WTC11 (cell line): ENCODE measurements at regions not wholly inside any gene's neighbourhood (a gene's known extent, or its start where the extent isn't known, plus 50 kb on each side); places are given as distances from the start of the nearest gene placed in this dataset.
A peak's percentile ranks its signal among the peaks of the same experiment; 100 is the strongest.

ENCODE experiments used
- ATAC-seq: fragments of 200-7000 bp; cut with Tn5 transposase; 2 replicates; pipeline ENCODE4 v1.10.0; 2021; ENCODE audit warnings: mild to moderate bottlenecking, moderate library complexity
- CTCF ChIA-PET: fragments of 300-600 bp; sonication (Branson Sonifier 250); formaldehyde crosslinking; loops from one replicate; lab custom pipeline; 2021; ENCODE audit warnings: antibody characterized with exemption; lab: Charles Lee
- POLR2A ChIA-PET: fragments of 350-600 bp; sonication (Branson Sonifier 250); formaldehyde crosslinking; loops from one replicate; lab custom pipeline; 2021; ENCODE audit warnings: antibody characterized with exemption; lab: Charles Lee
- DNase-seq: peaks from one replicate; pipeline ENCODE4 v3.0.0; 2021; ENCODE audit warnings: low spot score
- H3K27ac Mint-ChIP-seq: 2 replicates; pipeline ENCODE4 v1.8.0; 2021; ENCODE audit warnings: mixed read lengths
- H3K27me3 Mint-ChIP-seq: 2 replicates; pipeline ENCODE4 v1.8.0; 2021; ENCODE audit warnings: low read depth, mild to moderate bottlenecking, moderate library complexity, mixed read lengths
- H3K36me3 Mint-ChIP-seq: 2 replicates; pipeline ENCODE4 v1.8.0; 2021; ENCODE audit warnings: mixed read lengths
- H3K4me1 Mint-ChIP-seq: 2 replicates; pipeline ENCODE4 v1.8.0; 2022; ENCODE audit warnings: mixed read lengths
- H3K4me3 Mint-ChIP-seq: 2 replicates; pipeline ENCODE4 v1.8.0; 2021; ENCODE audit warnings: mild to moderate bottlenecking, moderate library complexity, mixed read lengths
- H3K9me3 Mint-ChIP-seq: 2 replicates; pipeline ENCODE4 v1.8.0; 2021; ENCODE audit warnings: mixed read lengths
- CBFB ChIP-seq: sonication (generic); formaldehyde crosslinking; IDR thresholded peaks from 2 replicates; pipeline ENCODE4 v1.8.1; 2022; ENCODE audit warnings: mild to moderate bottlenecking, low read depth, missing genetic modification reagents
- E2F5 ChIP-seq: sonication (generic); formaldehyde crosslinking; IDR thresholded peaks from 2 replicates; pipeline ENCODE4 v1.8.1; 2022; ENCODE audit warnings: mild to moderate bottlenecking, moderate library complexity, missing genetic modification reagents
- ESRRA ChIP-seq: sonication (generic); formaldehyde crosslinking; IDR thresholded peaks from 2 replicates; pipeline ENCODE4 v1.8.1; 2022; ENCODE audit warnings: mild to moderate bottlenecking, missing genetic modification reagents, borderline replicate concordance
- FOXP4 ChIP-seq: sonication (generic); formaldehyde crosslinking; IDR thresholded peaks from 2 replicates; pipeline ENCODE4 v1.8.0; 2022; ENCODE audit warnings: mild to moderate bottlenecking, missing genetic modification reagents
- GABPB1 ChIP-seq: sonication (generic); formaldehyde crosslinking; IDR thresholded peaks from 2 replicates; pipeline ENCODE4 v1.8.1; 2023; ENCODE audit warnings: mild to moderate bottlenecking, missing genetic modification reagents
- HMGXB4 ChIP-seq: sonication (generic); formaldehyde crosslinking; IDR thresholded peaks from 2 replicates; pipeline ENCODE4 v1.8.1; 2023; ENCODE audit warnings: mild to moderate bottlenecking, moderate library complexity, missing genetic modification reagents
- IRF1 ChIP-seq: sonication (generic); formaldehyde crosslinking; IDR thresholded peaks from 2 replicates; pipeline ENCODE4 v1.8.0; 2023; ENCODE audit warnings: missing genetic modification reagents
- MYBL2 ChIP-seq: sonication (generic); formaldehyde crosslinking; IDR thresholded peaks from 2 replicates; pipeline ENCODE4 v1.8.1; 2023; ENCODE audit warnings: mild to moderate bottlenecking, moderate library complexity, missing genetic modification reagents
- NFE2L1 ChIP-seq: sonication (generic); formaldehyde crosslinking; IDR thresholded peaks from 2 replicates; pipeline ENCODE4 v1.8.1; 2023; ENCODE audit warnings: missing genetic modification reagents
- PREB ChIP-seq: sonication (generic); formaldehyde crosslinking; IDR thresholded peaks from 2 replicates; pipeline ENCODE4 v1.8.1; 2022; ENCODE audit warnings: mild to moderate bottlenecking, missing genetic modification reagents, moderate library complexity, borderline replicate concordance
- SP1 ChIP-seq: sonication (generic); formaldehyde crosslinking; conservative IDR thresholded peaks from 2 replicates; pipeline ENCODE4 v1.8.1; 2022; ENCODE audit warnings: missing genetic modification reagents
- TEAD1 ChIP-seq: sonication (generic); formaldehyde crosslinking; IDR thresholded peaks from 2 replicates; pipeline ENCODE4 v1.8.0; 2022; ENCODE audit warnings: mild to moderate bottlenecking, missing genetic modification reagents
- TEAD4 ChIP-seq: sonication (generic); formaldehyde crosslinking; IDR thresholded peaks from 2 replicates; pipeline ENCODE4 v1.8.0; 2022; ENCODE audit warnings: mild to moderate bottlenecking, missing genetic modification reagents
- ZMAT4 ChIP-seq: fragments of 250-450 bp; sonication (Bioruptor Pico); IDR thresholded peaks from 2 replicates; pipeline ENCODE4 v1.9.0; 2021; ENCODE audit warnings: mild to moderate bottlenecking
- ZNF138 ChIP-seq: sonication (generic); formaldehyde crosslinking; conservative IDR thresholded peaks from 2 replicates; pipeline ENCODE4 v1.8.1; 2022; ENCODE audit warnings: mild to moderate bottlenecking, moderate library complexity, missing genetic modification reagents
- ZNF219 ChIP-seq: sonication (generic); formaldehyde crosslinking; IDR thresholded peaks from 2 replicates; pipeline ENCODE4 v1.8.0; 2023; ENCODE audit warnings: missing genetic modification reagents, mild to moderate bottlenecking, borderline replicate concordance
- TF ChIP-seq, protein P1 (sequence below): sonication (generic); formaldehyde crosslinking; IDR thresholded peaks from 2 replicates; pipeline ENCODE4 v1.8.0; 2023; ENCODE audit warnings: mild to moderate bottlenecking, missing genetic modification reagents
- TF ChIP-seq, protein P2 (sequence below): sonication (generic); formaldehyde crosslinking; IDR thresholded peaks from 2 replicates; pipeline ENCODE4 v1.8.0; 2023; ENCODE audit warnings: missing genetic modification reagents, mild to moderate bottlenecking, borderline replicate concordance

DNA sequence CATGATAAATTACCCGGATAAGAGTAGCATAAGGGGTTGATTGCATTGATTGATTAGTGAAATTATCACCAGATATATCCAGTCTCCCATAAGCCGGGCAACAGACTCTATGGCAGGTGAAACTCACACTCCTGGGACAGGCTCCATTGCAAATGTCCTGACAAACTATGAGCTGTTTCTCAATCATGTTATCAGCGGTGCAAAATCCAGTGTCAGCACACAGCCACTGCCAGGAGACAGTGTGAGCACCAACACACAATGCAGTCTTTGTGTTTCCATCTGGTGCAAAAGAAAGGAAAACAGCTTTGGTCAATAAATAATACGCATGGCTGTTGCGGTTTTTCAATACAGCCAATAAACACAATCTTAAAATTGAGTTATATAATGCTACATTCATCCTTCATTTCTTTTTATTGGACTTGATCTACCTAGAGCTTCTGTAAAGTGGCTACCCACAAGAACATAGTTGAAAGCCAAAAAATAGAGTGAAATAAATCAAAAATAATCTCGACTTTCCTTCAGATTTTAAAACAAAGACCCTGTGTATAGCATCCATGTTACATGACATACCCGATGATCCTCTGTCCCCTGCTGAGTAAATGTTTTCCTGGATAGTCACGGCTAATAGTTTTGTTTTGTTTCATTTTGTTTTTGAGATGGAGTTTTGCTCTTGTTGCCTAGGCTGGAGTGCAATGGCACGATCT lies 64.3 kb upstream of the AFDN start:
- Mint-ChIP-seq H3K36me3 (no peaks in the 10 kb centered on the region), H3K4me1 (no peaks in the 10 kb centered on the region), H3K27ac (no peak overlapping the region), H3K9me3 (no peaks in the 10 kb centered on the region), H3K4me3 (no peak overlapping the region), H3K27me3 (no peaks in the 10 kb centered on the region)
- POLR2A ChIA-PET: no interaction called here
- no peak for TF ChIP-seq ZNF219 (CRISPR knock-in tag)
- TF ChIP-seq GABPB1 (CRISPR knock-in tag): peak; percentile 80
- no peak for TF ChIP-seq TEAD1 (CRISPR knock-in tag)
- TF ChIP-seq TEAD4: no peak
- no peak for TF ChIP-seq E2F5 (CRISPR knock-in tag)
- ATAC-seq (no peak), DNase-seq (no peak)
- CTCF ChIA-PET: no interaction called here

- no peaks in the 10 kb centered on the region for H3K4me1 Mint-ChIP-seq
- no peaks in the 10 kb centered on the region for H3K9me3 Mint-ChIP-seq
- H3K36me3 Mint-ChIP-seq: no peaks in the 10 kb centered on the region
- ATAC-seq: no peak
- H3K27ac Mint-ChIP-seq: no peak overlapping the region
- no peaks in the 10 kb centered on the region for H3K27me3 Mint-ChIP-seq
- no peak for DNase-seq
- TF ChIP-seq PREB (CRISPR knock-in tag) (no peak), CBFB (CRISPR knock-in tag) (no peak), ZMAT4 (CRISPR knock-in tag) (no peak), ZNF138 (CRISPR knock-in tag) (no peak), ESRRA (CRISPR knock-in tag) (no peak), FOXP4 (CRISPR knock-in tag) (no peak), SP1 (CRISPR knock-in tag) (no peak), HMGXB4 (CRISPR knock-in tag) (no peak), IRF1 (CRISPR knock-in tag) (no peak), MYBL2 (no peak), NFE2L1 (CRISPR knock-in tag) (no peak)
- TF ChIP-seq, protein P1, sequence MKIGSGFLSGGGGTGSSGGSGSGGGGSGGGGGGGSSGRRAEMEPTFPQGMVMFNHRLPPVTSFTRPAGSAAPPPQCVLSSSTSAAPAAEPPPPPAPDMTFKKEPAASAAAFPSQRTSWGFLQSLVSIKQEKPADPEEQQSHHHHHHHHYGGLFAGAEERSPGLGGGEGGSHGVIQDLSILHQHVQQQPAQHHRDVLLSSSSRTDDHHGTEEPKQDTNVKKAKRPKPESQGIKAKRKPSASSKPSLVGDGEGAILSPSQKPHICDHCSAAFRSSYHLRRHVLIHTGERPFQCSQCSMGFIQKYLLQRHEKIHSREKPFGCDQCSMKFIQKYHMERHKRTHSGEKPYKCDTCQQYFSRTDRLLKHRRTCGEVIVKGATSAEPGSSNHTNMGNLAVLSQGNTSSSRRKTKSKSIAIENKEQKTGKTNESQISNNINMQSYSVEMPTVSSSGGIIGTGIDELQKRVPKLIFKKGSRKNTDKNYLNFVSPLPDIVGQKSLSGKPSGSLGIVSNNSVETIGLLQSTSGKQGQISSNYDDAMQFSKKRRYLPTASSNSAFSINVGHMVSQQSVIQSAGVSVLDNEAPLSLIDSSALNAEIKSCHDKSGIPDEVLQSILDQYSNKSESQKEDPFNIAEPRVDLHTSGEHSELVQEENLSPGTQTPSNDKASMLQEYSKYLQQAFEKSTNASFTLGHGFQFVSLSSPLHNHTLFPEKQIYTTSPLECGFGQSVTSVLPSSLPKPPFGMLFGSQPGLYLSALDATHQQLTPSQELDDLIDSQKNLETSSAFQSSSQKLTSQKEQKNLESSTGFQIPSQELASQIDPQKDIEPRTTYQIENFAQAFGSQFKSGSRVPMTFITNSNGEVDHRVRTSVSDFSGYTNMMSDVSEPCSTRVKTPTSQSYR: no peak
- TF ChIP-seq, protein P2, sequence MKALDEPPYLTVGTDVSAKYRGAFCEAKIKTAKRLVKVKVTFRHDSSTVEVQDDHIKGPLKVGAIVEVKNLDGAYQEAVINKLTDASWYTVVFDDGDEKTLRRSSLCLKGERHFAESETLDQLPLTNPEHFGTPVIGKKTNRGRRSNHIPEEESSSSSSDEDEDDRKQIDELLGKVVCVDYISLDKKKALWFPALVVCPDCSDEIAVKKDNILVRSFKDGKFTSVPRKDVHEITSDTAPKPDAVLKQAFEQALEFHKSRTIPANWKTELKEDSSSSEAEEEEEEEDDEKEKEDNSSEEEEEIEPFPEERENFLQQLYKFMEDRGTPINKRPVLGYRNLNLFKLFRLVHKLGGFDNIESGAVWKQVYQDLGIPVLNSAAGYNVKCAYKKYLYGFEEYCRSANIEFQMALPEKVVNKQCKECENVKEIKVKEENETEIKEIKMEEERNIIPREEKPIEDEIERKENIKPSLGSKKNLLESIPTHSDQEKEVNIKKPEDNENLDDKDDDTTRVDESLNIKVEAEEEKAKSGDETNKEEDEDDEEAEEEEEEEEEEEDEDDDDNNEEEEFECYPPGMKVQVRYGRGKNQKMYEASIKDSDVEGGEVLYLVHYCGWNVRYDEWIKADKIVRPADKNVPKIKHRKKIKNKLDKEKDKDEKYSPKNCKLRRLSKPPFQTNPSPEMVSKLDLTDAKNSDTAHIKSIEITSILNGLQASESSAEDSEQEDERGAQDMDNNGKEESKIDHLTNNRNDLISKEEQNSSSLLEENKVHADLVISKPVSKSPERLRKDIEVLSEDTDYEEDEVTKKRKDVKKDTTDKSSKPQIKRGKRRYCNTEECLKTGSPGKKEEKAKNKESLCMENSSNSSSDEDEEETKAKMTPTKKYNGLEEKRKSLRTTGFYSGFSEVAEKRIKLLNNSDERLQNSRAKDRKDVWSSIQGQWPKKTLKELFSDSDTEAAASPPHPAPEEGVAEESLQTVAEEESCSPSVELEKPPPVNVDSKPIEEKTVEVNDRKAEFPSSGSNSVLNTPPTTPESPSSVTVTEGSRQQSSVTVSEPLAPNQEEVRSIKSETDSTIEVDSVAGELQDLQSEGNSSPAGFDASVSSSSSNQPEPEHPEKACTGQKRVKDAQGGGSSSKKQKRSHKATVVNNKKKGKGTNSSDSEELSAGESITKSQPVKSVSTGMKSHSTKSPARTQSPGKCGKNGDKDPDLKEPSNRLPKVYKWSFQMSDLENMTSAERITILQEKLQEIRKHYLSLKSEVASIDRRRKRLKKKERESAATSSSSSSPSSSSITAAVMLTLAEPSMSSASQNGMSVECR (CRISPR knock-in tag): no peak
- POLR2A ChIA-PET: no interaction called here
- CTCF ChIA-PET: no interaction called here
- no peak overlapping the region for H3K4me3 Mint-ChIP-seq
These were observed 63.4 kb upstream of the AFDN start for GRCh38 chr6:167763056-167763944.
